Astrocyte (in vitro differentiated cells and primary cell): ENCODE measurements at regions not wholly inside any gene's neighbourhood (a gene's known extent, or its start where the extent isn't known, plus 50 kb on each side); places are given as distances from the start of the nearest gene placed in this dataset.

Experiments
- CTCF ChIP-seq: IDR thresholded peaks from 2 replicates; pipeline ENCODE4 v1.5.1; 2011; ENCODE audit warnings: low read depth, mild to moderate bottlenecking, inconsistent platforms, low read length, moderate library complexity; ENCODE audit not compliant: insufficient read depth
- EZH2 ChIP-seq: IDR thresholded peaks from 2 replicates; pipeline ENCODE4 v1.6.1; 2012; ENCODE audit warnings: mild to moderate bottlenecking, low read length, inconsistent platforms; ENCODE audit not compliant: insufficient read depth

- TF ChIP-seq CTCF (no peak), EZH2 (no peak)
Observed at GRCh38 chr15:61685534-61685933, 374.7 kb downstream of the VPS13C start.
